ENCODE measurements at regions not wholly inside any gene's neighbourhood (a gene's known extent, or its start where the extent isn't known, plus 50 kb on each side); places are given as distances from the start of the nearest gene placed in this dataset.
"Not testable (repeated sequence)": the region's sequence is repeated elsewhere in the genome, so short reads cannot be mapped to it uniquely, and the experiment has no call there.

- no peak for DNase-seq
Measured at GRCh38 chr12:131493068-131493826, 217.6 kb upstream of the SFSWAP start.

GRCh38 chr12:131494216-131494615 is 216.7 kb upstream of the SFSWAP start:
- no peak for DNase-seq

- DNase-seq, result no peak
Measured at GRCh38 chr12:131494741-131495524, 216.0 kb upstream of the SFSWAP start.

DNA sequence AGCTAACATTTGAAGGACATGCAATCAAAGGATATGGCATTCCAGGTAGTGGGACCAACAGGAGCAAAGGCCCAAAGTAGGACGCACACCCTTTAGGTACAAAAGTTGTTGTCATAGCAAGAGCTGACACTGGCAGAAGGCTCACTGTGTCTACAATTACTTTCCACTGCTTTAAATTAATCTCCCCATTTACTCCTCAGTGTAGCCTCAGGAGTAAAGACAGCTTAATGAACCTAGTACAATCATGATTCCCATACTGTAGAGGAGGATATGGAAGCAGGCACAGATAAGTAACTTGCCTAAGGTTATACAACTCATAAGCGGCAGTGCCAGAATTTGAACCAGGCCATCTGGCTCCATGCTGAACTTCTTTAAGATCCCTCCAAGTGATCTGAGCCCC is 212.9 kb upstream of the SFSWAP start:
- DNase-seq, result no peak

- DNase-seq, result no peak
Measured at GRCh38 chr12:131499160-131499863, 211.6 kb upstream of the SFSWAP start.

GRCh38 chr12:131499864-131500190 is 211.1 kb upstream of the SFSWAP start:
- no peak for DNase-seq

GRCh38 chr12:131500564-131500963 is 210.3 kb upstream of the SFSWAP start:
- DNase-seq, result no peak

DNA sequence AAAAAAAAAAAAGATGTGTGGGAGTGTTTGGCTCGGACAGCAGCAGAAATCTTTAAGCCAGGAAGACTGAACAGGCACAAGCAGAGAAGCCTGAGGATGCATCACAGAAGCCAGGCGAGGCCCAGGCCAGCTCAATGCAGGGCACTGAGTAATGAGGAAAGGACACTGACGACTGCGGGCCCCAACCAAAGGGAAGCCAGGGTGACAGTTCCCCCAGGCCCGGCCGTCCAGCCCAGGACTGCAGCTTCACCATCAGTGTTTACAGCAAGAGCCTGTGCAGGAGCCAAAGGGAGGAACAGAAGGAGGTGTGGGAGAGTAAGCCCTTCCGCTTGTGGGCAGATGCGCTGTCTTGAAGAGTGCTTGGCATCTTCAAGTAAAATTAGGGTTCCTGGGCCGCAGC is 205.3 kb upstream of the SFSWAP start:
- DNase-seq, result no peak

DNA sequence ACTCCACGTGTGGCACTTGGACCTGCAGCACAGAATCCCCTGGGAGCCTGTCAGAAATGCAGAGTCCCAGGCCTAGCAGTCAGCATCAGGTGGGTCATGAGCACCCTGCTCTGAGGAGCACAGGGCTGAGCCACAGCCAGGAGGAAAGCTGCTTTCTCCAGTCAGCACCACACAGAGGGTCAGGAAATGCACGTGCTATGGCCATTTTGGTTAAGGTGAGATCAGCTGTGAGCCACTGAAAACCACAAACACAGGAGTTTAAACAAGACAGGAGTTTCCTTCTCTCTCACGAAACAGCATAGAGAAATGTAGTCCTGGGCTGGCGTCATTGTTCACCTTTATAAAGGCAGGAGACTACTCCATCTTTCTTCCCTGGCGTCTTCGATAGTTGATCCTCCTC is 204.5 kb upstream of the SFSWAP start:
- no peak for DNase-seq

- DNase-seq, result no peak
Measured at GRCh38 chr12:131507094-131507493, 203.8 kb upstream of the SFSWAP start.

GRCh38 chr12:131507881-131508280 is 203.0 kb upstream of the SFSWAP start:
- DNase-seq, result no peak

DNA sequence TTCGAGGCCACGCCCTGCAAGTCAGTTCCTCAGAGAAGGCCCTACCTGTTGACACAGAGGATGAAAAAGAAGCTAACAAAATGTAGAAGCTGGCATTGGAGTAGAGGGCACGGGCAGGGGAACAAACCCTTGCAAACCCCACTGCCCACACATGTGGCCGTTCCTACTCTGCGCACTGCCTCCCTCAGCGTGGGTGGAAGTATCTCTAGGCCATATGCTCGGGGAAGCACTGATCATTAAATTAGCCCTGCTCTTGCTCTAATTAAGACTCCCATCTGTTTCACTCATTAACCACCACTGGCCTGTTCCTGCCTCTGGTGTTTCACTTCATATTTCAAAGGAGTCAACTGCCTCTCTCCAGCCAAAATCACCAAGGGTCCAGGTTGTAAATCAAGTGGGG is 201.2 kb upstream of the SFSWAP start:
- DNase-seq, result no peak

- DNase-seq, result no peak
Measured at GRCh38 chr12:131510431-131510830, 200.5 kb upstream of the SFSWAP start.

GRCh38 chr12:131511391-131511802 is 199.5 kb upstream of the SFSWAP start:
- DNase-seq, result peak; percentile 53

DNA sequence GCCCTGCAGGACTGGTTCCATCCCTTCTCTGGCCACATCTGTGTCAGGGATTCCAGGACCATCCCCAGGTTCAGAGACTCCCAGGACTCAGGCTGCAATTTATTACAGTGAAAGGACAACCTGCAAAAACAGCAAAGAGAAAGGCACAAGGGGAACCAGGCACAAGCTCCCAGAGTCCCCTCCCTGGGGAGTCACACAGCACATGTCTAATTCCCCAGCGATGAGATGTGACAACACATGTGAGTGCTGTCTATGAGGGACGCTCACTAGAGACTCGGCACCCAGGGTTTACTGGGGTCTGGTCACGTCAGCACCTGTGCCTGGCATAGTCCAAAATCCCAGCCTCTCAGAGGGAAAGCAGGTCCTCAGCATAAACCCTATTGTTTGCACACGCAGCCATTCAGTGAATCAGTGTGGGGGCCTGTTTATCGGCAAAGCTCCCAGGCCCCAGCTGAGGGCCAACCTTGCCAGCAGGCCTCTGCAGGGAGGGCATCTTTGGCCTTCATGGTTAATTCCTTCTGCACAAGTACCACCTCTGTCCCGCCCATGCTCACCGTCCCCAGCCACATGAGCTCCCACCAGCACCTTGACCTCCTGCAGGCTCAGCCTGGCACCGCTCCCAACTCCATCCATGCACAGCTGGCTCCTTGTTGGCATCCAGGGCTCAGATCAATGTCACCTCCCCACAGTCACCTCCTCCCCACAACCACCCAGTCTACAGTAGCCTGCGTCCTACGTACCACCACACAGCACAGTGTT is 198.9 kb upstream of the SFSWAP start:
- DNase-seq, result no peak

DNA sequence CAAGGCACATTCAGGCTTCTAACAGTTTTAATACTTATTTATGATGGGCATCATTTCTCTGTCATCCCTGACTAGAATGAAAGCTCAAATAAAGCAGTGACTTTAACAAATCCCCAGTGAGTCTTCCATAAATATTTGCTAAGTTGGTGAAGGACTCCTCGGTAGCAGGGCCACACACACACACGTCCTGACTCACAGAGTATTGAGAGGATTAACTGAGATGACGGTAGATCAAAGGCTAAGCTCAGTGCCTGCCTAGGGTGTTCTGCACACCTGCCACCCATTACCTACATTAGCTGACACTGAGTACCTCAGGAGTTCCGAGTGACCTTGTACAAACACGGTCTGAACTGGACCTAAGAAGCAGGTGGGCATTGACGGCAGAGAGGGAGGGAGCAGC is 197.3 kb upstream of the SFSWAP start:
- no peak for DNase-seq

DNA sequence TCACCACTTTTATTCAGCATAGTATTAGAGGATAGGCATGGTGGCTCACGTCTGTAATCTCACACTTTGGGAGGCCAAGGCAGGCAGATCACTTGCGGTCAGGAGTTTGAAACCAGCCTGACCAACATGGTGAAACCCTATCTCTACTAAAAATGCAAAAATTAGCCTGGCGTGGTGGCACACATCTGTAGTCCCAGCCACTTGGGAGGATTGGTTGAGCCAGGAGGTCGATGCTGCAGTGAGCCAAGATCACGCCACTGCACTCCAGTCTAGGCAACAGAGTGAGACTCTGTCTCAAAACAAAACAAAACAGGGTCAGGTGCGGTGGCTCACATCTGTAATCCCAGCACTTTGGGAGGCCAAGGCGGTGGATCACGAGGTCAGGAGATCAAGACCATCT is 190.3 kb upstream of the SFSWAP start:
- DNase-seq, result not testable (repeated sequence)

- DNase-seq, result no peak
Measured at GRCh38 chr12:131521326-131521725, 189.6 kb upstream of the SFSWAP start.

GRCh38 chr12:131525795-131526508 is 184.9 kb upstream of the SFSWAP start:
- no peak for DNase-seq

DNA sequence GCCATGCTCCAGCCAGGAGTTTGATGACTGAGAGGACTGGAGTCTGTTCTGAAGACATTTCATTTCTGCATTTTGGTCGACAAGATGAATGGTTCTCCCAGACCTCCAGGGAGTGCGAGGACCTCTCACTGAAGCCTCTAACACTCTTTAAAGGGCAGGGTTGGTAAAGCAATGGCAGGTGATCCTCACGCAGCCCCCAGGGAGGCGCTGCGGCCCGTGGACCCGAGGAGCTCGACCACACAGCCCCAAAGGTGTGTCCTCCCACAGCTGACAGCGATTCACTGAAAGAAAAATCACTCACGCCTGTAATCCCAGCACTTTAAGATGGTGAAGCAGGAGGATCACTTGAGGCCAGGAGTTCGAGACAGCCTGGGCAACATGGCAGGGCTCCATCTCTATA is 183.8 kb upstream of the SFSWAP start:
- DNase-seq, result no peak

DNA sequence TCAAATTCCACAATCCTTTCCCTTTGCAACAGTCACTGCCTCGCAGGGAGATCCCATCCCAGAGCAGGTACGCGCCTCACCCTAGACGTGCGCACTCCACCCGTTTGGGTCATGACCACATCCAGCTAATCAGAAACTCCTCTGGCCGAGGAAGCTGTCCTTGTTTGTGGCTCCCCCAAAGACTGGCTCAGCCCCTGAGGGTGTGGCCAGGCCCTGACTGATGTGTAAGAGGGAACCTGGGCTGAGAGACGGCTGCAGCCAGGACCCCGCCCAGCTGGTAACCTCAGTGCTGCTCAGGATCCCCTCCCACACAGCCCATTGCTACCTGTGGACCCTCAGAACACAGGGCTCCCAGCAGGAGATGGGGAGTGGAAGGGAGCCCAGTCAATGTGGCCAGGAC is 183.2 kb upstream of the SFSWAP start:
- no peak for DNase-seq

DNA sequence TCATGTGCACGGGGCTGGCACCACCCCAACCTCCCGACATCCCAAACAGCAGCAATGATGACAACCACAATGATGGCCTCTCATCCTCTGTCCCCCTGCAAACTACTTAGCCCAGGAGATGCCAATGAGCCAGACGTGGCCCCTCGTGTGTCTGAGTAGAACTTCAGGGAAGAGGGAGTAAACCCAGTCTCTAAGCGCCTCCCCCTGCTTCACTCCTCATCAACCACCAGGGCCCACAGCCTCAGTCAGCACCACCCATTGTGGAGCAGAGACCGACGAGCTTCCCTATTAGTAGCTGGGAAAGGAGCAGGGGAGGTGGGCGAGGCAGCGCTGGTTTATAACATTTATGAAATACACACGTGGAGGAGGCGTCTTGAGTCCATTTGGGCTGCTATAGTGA is 182.7 kb upstream of the SFSWAP start:
- no peak for DNase-seq

Measured in central memory CD4-positive, alpha-beta T cell (primary cell).